ENCODE measurements at regions not wholly inside any gene's neighbourhood (a gene's known extent, or its start where the extent isn't known, plus 50 kb on each side); places are given as distances from the start of the nearest gene placed in this dataset.
"Not testable (repeated sequence)": the region's sequence is repeated elsewhere in the genome, so short reads cannot be mapped to it uniquely, and the experiment has no call there.

- Histone ChIP-seq H3K27ac (no peak overlapping the region), H3K36me3 (no peaks in the 10 kb centered on the region), H3K27me3 (peaks cover 0 to 27% of the 10 kb centered on the region in 2 donors), H3K4me3 (no peak overlapping the region), H3K4me1 (no peaks in the 10 kb centered on the region), H3K9me3 (no peaks in the 10 kb centered on the region)
- intact Hi-C loops (cut with DNase I; ENCODE audit: low total_unique reads), result no loop called here
- no peak for DNase-seq
- no peak for TF ChIP-seq CTCF (IDR thresholded peaks at IDR 0.05)
Observed at GRCh38 chr20:46785958-46786357, 76.5 kb downstream of the SLC2A10 start.

- no peak overlapping the region for H3K27ac ChIP-seq
- H3K27me3 ChIP-seq, result peaks cover 0 to 27% of the 10 kb centered on the region in 2 donors
- H3K4me3 ChIP-seq, result no peak overlapping the region
- no peaks in the 10 kb centered on the region for H3K4me1 ChIP-seq
- H3K36me3 ChIP-seq, result no peaks in the 10 kb centered on the region
- TF ChIP-seq CTCF (IDR thresholded peaks at IDR 0.05), result no peak
- no peak for DNase-seq
- H3K9me3 ChIP-seq, result no peaks in the 10 kb centered on the region
- intact Hi-C loops (cut with DNase I; ENCODE audit: low total_unique reads), result no loop called here
Observed at GRCh38 chr20:46786566-46786965, 77.1 kb downstream of the SLC2A10 start.

- Histone ChIP-seq H3K27me3 (peaks cover 0 to 31% of the 10 kb centered on the region in 2 donors), H3K4me3 (no peak overlapping the region), H3K9me3 (no peaks in the 10 kb centered on the region), H3K27ac (no peak overlapping the region), H3K4me1 (no peaks in the 10 kb centered on the region), H3K36me3 (no peaks in the 10 kb centered on the region)
- DNase-seq, result no peak
- TF ChIP-seq CTCF (IDR thresholded peaks at IDR 0.05), result no peak
- intact Hi-C loops (cut with DNase I; ENCODE audit: low total_unique reads), result no loop called here
Observed at GRCh38 chr20:46787991-46788762, 78.7 kb downstream of the SLC2A10 start.

GRCh38 chr20:46788763-46789091 is 79.3 kb downstream of the SLC2A10 start:
- DNase-seq; H3K27ac ChIP-seq; H3K4me1 ChIP-seq; H3K9me3 ChIP-seq; H3K36me3 ChIP-seq; H3K4me3 ChIP-seq; intact Hi-C loops (cut with DNase I; ENCODE audit: low total_unique reads): not testable (repeated sequence)
- H3K27me3 ChIP-seq, result peaks cover 0 to 31% of the 10 kb centered on the region in 2 donors

- no peaks in the 10 kb centered on the region for H3K4me1 ChIP-seq
- peaks cover 0 to 35% of the 10 kb centered on the region in 2 donors for H3K27me3 ChIP-seq
- TF ChIP-seq CTCF (IDR thresholded peaks at IDR 0.05), result no peak
- intact Hi-C loops (cut with DNase I; ENCODE audit: low total_unique reads), result no loop called here
- H3K4me3 ChIP-seq, result no peak overlapping the region
- no peaks in the 10 kb centered on the region for H3K9me3 ChIP-seq
- H3K27ac ChIP-seq, result no peak overlapping the region
- no peak for DNase-seq
- no peaks in the 10 kb centered on the region for H3K36me3 ChIP-seq
Observed at GRCh38 chr20:46789339-46790028, 80.0 kb downstream of the SLC2A10 start.

- intact Hi-C loops (cut with DNase I; ENCODE audit: low total_unique reads), result no loop called here
- Histone ChIP-seq H3K27ac (no peak overlapping the region), H3K4me1 (no peaks in the 10 kb centered on the region), H3K4me3 (no peak overlapping the region), H3K27me3 (peaks cover 0 to 36% of the 10 kb centered on the region in 2 donors), H3K36me3 (no peaks in the 10 kb centered on the region), H3K9me3 (no peaks in the 10 kb centered on the region)
- TF ChIP-seq CTCF (IDR thresholded peaks at IDR 0.05), result no peak
- no peak for DNase-seq
Observed at GRCh38 chr20:46791722-46792416, 82.4 kb downstream of the SLC2A10 start.
